Astrocyte (in vitro differentiated cells and primary cell): ENCODE measurements at regions not wholly inside any gene's neighbourhood (a gene's known extent, or its start where the extent isn't known, plus 50 kb on each side); places are given as distances from the start of the nearest gene placed in this dataset.

ENCODE experiments used
- DNase-seq: peaks from one replicate; pipeline ENCODE4 v3.0.0-alpha.2; 2010; ENCODE audit warnings: low read depth
- FAIRE-seq: peaks from 2 replicates; lab custom pipeline; 2011; peaks lifted over from hg19 to GRCh38; lab: Jason Lieb, UNC
- H2AFZ ChIP-seq: 2 replicates; pipeline ENCODE4 v1.6.0; 2012; ENCODE audit warnings: low read depth, low read length, inconsistent platforms
- H3K27ac ChIP-seq: 2 replicates; pipeline ENCODE4 v1.5.1; 2011; ENCODE audit warnings: low read depth, low read length, inconsistent platforms
- H3K27me3 ChIP-seq: 2 replicates; pipeline ENCODE4 v1.6.0; 2011; ENCODE audit warnings: low read length, inconsistent platforms; ENCODE audit not compliant: insufficient read depth
- H3K36me3 ChIP-seq: 2 replicates; pipeline ENCODE4 v1.5.1; 2011; ENCODE audit warnings: low read length, inconsistent platforms; ENCODE audit not compliant: insufficient read depth
- H3K4me1 ChIP-seq: 2 replicates; pipeline ENCODE4 v1.5.1; 2011; ENCODE audit warnings: low read length, inconsistent platforms; ENCODE audit not compliant: insufficient read depth
- H3K4me2 ChIP-seq: 2 replicates; pipeline ENCODE4 v1.6.0; 2012; ENCODE audit warnings: low read length, inconsistent platforms
- H3K4me3 ChIP-seq: 2 replicates; pipeline ENCODE4 v1.5.1; 2011; ENCODE audit warnings: low read depth, mild to moderate bottlenecking, low read length, inconsistent platforms; ENCODE audit not compliant: insufficient read depth
- H3K79me2 ChIP-seq: 2 replicates; pipeline ENCODE4 v1.6.0; 2012; ENCODE audit warnings: mild to moderate bottlenecking, low read length, inconsistent platforms; ENCODE audit not compliant: insufficient read depth
- H3K9ac ChIP-seq: 2 replicates; pipeline ENCODE4 v1.6.0; 2012; ENCODE audit warnings: mild to moderate bottlenecking, low read length, inconsistent platforms
- H3K9me3 ChIP-seq: 2 replicates; pipeline ENCODE4 v1.5.1; 2012; ENCODE audit warnings: low read depth, mild to moderate bottlenecking, low read length, inconsistent platforms; ENCODE audit not compliant: insufficient read depth
- H4K20me1 ChIP-seq: 2 replicates; pipeline ENCODE4 v1.6.0; 2012; ENCODE audit warnings: low read length, inconsistent platforms; ENCODE audit not compliant: insufficient read depth
- H3K27ac Mint-ChIP-seq: one replicate; pipeline ENCODE4 v1.8.0; 2021; ENCODE audit warnings: mild to moderate bottlenecking, mixed read lengths; ENCODE audit not compliant: unreplicated experiment
- H3K27me3 Mint-ChIP-seq: one replicate; pipeline ENCODE4 v1.8.0; 2021; ENCODE audit warnings: low read depth, mixed read lengths; ENCODE audit not compliant: unreplicated experiment
- H3K36me3 Mint-ChIP-seq: one replicate; pipeline ENCODE4 v1.8.0; 2021; ENCODE audit warnings: low read depth, mixed read lengths; ENCODE audit not compliant: unreplicated experiment
- H3K4me1 Mint-ChIP-seq: one replicate; pipeline ENCODE4 v1.8.0; 2021; ENCODE audit warnings: low read depth, mixed read lengths; ENCODE audit not compliant: unreplicated experiment
- H3K4me3 Mint-ChIP-seq: one replicate; pipeline ENCODE4 v1.8.0; 2021; ENCODE audit warnings: mild to moderate bottlenecking, moderate library complexity, mixed read lengths; ENCODE audit not compliant: unreplicated experiment
- H3K9me3 Mint-ChIP-seq: one replicate; pipeline ENCODE4 v1.8.0; 2021; ENCODE audit warnings: mild to moderate bottlenecking, mixed read lengths; ENCODE audit not compliant: unreplicated experiment
- EZH2 ChIP-seq: IDR thresholded peaks from 2 replicates; pipeline ENCODE4 v1.6.1; 2012; ENCODE audit warnings: mild to moderate bottlenecking, low read length, inconsistent platforms; ENCODE audit not compliant: insufficient read depth
- TF ChIP-seq, protein P1 (sequence below): IDR thresholded peaks from 2 replicates; pipeline ENCODE4 v1.5.1; 2011; ENCODE audit warnings: low read depth, mild to moderate bottlenecking, inconsistent platforms, low read length, moderate library complexity; ENCODE audit not compliant: insufficient read depth

DNA sequence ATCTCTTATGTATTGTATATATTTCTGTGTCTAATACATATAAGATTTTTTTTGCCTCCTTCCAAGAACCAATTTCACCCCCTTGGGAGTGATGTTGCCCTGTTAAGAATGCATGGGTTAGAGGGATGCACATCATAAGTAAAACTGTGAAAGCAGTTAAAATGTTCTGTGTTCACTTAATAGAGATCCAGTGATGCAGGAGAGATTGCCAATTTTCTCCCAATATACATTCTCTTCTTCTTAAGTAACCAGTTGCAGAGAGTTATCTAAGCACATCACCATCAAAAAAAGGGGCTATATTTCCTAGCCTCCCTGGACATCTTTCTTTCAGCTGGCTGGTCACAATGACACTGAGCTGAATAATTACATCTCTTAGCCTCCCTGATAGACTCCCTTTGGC, 307.0 kb downstream of the OSTF1 start:
- H3K27ac ChIP-seq: no peak overlapping the region
- no peaks in the 10 kb centered on the region for H3K79me2 ChIP-seq
- H4K20me1 ChIP-seq: no peaks in the 10 kb centered on the region
- no peak overlapping the region for H3K4me2 ChIP-seq
- no peaks in the 10 kb centered on the region for H3K27me3 ChIP-seq
- H3K4me3 ChIP-seq: no peak overlapping the region
- H3K4me1 Mint-ChIP-seq: no peaks in the 10 kb centered on the region
- no peaks in the 10 kb centered on the region for H3K27me3 Mint-ChIP-seq
- no peak for DNase-seq
- no peaks in the 10 kb centered on the region for H3K36me3 Mint-ChIP-seq
- no peak overlapping the region for H3K9ac ChIP-seq
- H3K9me3 Mint-ChIP-seq: peaks cover 2% of the 10 kb centered on the region
- no peak overlapping the region for H2AFZ ChIP-seq
- no peak overlapping the region for H3K27ac Mint-ChIP-seq
- TF ChIP-seq, protein P1, sequence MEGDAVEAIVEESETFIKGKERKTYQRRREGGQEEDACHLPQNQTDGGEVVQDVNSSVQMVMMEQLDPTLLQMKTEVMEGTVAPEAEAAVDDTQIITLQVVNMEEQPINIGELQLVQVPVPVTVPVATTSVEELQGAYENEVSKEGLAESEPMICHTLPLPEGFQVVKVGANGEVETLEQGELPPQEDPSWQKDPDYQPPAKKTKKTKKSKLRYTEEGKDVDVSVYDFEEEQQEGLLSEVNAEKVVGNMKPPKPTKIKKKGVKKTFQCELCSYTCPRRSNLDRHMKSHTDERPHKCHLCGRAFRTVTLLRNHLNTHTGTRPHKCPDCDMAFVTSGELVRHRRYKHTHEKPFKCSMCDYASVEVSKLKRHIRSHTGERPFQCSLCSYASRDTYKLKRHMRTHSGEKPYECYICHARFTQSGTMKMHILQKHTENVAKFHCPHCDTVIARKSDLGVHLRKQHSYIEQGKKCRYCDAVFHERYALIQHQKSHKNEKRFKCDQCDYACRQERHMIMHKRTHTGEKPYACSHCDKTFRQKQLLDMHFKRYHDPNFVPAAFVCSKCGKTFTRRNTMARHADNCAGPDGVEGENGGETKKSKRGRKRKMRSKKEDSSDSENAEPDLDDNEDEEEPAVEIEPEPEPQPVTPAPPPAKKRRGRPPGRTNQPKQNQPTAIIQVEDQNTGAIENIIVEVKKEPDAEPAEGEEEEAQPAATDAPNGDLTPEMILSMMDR: no peak
- TF ChIP-seq EZH2: no peak
- H3K4me1 ChIP-seq: no peaks in the 10 kb centered on the region
- no peaks in the 10 kb centered on the region for H3K36me3 ChIP-seq
- FAIRE-seq: no peak
- no peak overlapping the region for H3K4me3 Mint-ChIP-seq
- no peaks in the 10 kb centered on the region for H3K9me3 ChIP-seq

DNA sequence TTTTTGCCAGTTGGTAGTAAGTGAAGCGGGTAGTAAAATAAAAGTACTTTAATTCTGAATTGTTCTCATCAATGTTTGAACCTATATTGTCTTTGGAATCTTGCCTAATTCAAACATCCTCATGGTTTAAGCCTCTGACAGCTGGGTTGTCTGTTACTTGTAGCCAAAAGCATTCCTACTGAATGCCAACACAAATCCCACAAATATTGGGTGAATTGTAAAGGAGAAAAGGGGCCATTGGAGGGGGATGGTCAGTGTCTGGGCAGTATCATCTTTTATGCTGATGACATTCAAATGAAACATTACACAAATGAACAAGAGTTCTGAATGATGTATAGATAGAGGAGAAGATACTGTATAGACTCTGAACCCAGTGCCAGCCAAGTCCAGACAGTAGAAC, 309.5 kb downstream of the OSTF1 start:
- H3K36me3 ChIP-seq: no peaks in the 10 kb centered on the region
- no peak overlapping the region for H3K4me2 ChIP-seq
- no peaks in the 10 kb centered on the region for H3K9me3 ChIP-seq
- Mint-ChIP-seq H3K4me1 (no peaks in the 10 kb centered on the region), H3K27me3 (no peaks in the 10 kb centered on the region), H3K36me3 (no peaks in the 10 kb centered on the region), H3K27ac (no peak overlapping the region), H3K9me3 (peaks cover 2% of the 10 kb centered on the region), H3K4me3 (no peak overlapping the region)
- no peak for TF ChIP-seq EZH2
- TF ChIP-seq, protein P1: no peak
- no peak overlapping the region for H3K4me3 ChIP-seq
- H4K20me1 ChIP-seq: no peaks in the 10 kb centered on the region
- H3K27me3 ChIP-seq: no peaks in the 10 kb centered on the region
- H3K4me1 ChIP-seq: no peaks in the 10 kb centered on the region
- H2AFZ ChIP-seq: no peak overlapping the region
- H3K79me2 ChIP-seq: no peaks in the 10 kb centered on the region
- FAIRE-seq (no peak), DNase-seq (no peak)
- H3K9ac ChIP-seq: no peak overlapping the region
- H3K27ac ChIP-seq: no peak overlapping the region

DNA sequence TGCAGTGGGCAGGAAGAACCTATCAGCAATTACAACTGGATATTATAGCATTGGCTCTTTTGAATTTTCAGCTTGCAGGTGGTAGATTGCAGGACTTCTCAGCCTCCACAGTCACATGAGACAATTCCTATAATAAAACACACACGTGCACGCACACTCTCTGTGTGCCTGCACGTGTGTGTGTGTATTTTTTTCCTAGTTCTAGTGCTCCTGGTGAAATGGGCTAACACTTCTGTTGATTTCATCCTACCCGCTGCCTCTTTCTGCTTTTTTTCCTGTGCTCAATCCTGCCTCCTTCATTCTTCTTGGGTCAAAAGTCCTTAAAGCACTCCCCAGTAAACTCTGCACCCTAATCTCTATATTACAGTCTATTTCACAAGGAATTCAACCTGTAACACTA, 320.1 kb downstream of the OSTF1 start:
- no peaks in the 10 kb centered on the region for H4K20me1 ChIP-seq
- peaks cover 2% of the 10 kb centered on the region for H3K9me3 ChIP-seq
- H3K27me3 Mint-ChIP-seq: peaks cover 2% of the 10 kb centered on the region
- H3K4me3 Mint-ChIP-seq: no peak overlapping the region
- no peaks in the 10 kb centered on the region for H3K4me1 Mint-ChIP-seq
- no peaks in the 10 kb centered on the region for H3K4me1 ChIP-seq
- no peak overlapping the region for H3K27ac ChIP-seq
- no peak overlapping the region for H3K4me3 ChIP-seq
- H3K9me3 Mint-ChIP-seq: no peaks in the 10 kb centered on the region
- no peak overlapping the region for H2AFZ ChIP-seq
- no peaks in the 10 kb centered on the region for H3K36me3 Mint-ChIP-seq
- H3K27me3 ChIP-seq: no peaks in the 10 kb centered on the region
- no peak for TF ChIP-seq EZH2
- TF ChIP-seq, protein P1: no peak
- no peak overlapping the region for H3K9ac ChIP-seq
- no peaks in the 10 kb centered on the region for H3K36me3 ChIP-seq
- DNase-seq (no peak), FAIRE-seq (no peak)
- no peaks in the 10 kb centered on the region for H3K79me2 ChIP-seq
- H3K27ac Mint-ChIP-seq: no peak overlapping the region
- no peak overlapping the region for H3K4me2 ChIP-seq
